ENCODE measurements at regions not wholly inside any gene's neighbourhood (a gene's known extent, or its start where the extent isn't known, plus 50 kb on each side); places are given as distances from the start of the nearest gene placed in this dataset.

GRCh38 chr11:115941044-115941443 is 436.8 kb upstream of the CADM1 start:
- ATAC-seq = no peak
- Mint-ChIP-seq H3K27me3 (no peaks in the 10 kb centered on the region), H3K9me3 (peaks cover 3% of the 10 kb centered on the region), H3K4me3 (no peak overlapping the region), H3K4me1 (peaks cover 8% of the 10 kb centered on the region), H3K36me3 (no peaks in the 10 kb centered on the region), H3K27ac (no peak overlapping the region)

GRCh38 chr11:115939731-115940421 is 435.7 kb upstream of the CADM1 start:
- H3K27ac Mint-ChIP-seq = peak overlapping the region; percentile 33
- no peaks in the 10 kb centered on the region for H3K36me3 Mint-ChIP-seq
- peak; percentile 70 for ATAC-seq
- H3K4me3 Mint-ChIP-seq = no peak overlapping the region
- no peaks in the 10 kb centered on the region for H3K27me3 Mint-ChIP-seq
- H3K4me1 Mint-ChIP-seq = peaks cover 8% of the 10 kb centered on the region
- peaks cover 3% of the 10 kb centered on the region for H3K9me3 Mint-ChIP-seq

- Mint-ChIP-seq H3K9me3 (peaks cover 3% of the 10 kb centered on the region), H3K4me3 (no peak overlapping the region), H3K27me3 (no peaks in the 10 kb centered on the region), H3K36me3 (no peaks in the 10 kb centered on the region), H3K27ac (no peak overlapping the region), H3K4me1 (peaks cover 8% of the 10 kb centered on the region)
- no peak for ATAC-seq
These were observed 435.0 kb upstream of the CADM1 start for GRCh38 chr11:115939104-115939730.

- Mint-ChIP-seq H3K27ac (no peak overlapping the region), H3K4me3 (no peak overlapping the region), H3K9me3 (peaks cover 3% of the 10 kb centered on the region), H3K36me3 (no peaks in the 10 kb centered on the region), H3K27me3 (no peaks in the 10 kb centered on the region), H3K4me1 (peaks cover 29% of the 10 kb centered on the region)
- ATAC-seq = no peak
These were observed 429.3 kb upstream of the CADM1 start for GRCh38 chr11:115933564-115933963.

GRCh38 chr11:115931548-115932083 is 427.4 kb upstream of the CADM1 start:
- Mint-ChIP-seq H3K27ac (peak overlapping the region; percentile 81), H3K4me3 (peak overlapping the region; percentile 45), H3K9me3 (peaks cover 7% of the 10 kb centered on the region), H3K36me3 (no peaks in the 10 kb centered on the region), H3K4me1 (peaks cover 47% of the 10 kb centered on the region), H3K27me3 (no peaks in the 10 kb centered on the region)
- ATAC-seq = no peak

- ATAC-seq = peak; percentile 75
These were observed 426.8 kb upstream of the CADM1 start for GRCh38 chr11:115930886-115931547.

GRCh38 chr11:115930291-115930690 is 426.1 kb upstream of the CADM1 start:
- Mint-ChIP-seq H3K27me3 (no peaks in the 10 kb centered on the region), H3K4me3 (peak overlapping the region; percentile 6), H3K36me3 (no peaks in the 10 kb centered on the region), H3K9me3 (peaks cover 4% of the 10 kb centered on the region), H3K4me1 (peaks cover 60% of the 10 kb centered on the region), H3K27ac (peak overlapping the region; percentile 81)
- peak; percentile 59 for ATAC-seq

More at GRCh38 chr11:115930886-115931547, 426.8 kb upstream of the CADM1 start:
- H3K4me3 Mint-ChIP-seq = peak overlapping the region; percentile 45
- peaks cover 53% of the 10 kb centered on the region for H3K4me1 Mint-ChIP-seq
- H3K27ac Mint-ChIP-seq = peak overlapping the region; percentile 81
- no peaks in the 10 kb centered on the region for H3K27me3 Mint-ChIP-seq
- H3K9me3 Mint-ChIP-seq = peaks cover 4% of the 10 kb centered on the region
- H3K36me3 Mint-ChIP-seq = no peaks in the 10 kb centered on the region

GRCh38 chr11:115929618-115930129 is 425.5 kb upstream of the CADM1 start:
- Mint-ChIP-seq H3K36me3 (no peaks in the 10 kb centered on the region), H3K4me3 (peak overlapping the region; percentile 6), H3K27me3 (no peaks in the 10 kb centered on the region), H3K27ac (peak overlapping the region; percentile 81), H3K4me1 (peaks cover 60% of the 10 kb centered on the region), H3K9me3 (peaks cover 4% of the 10 kb centered on the region)
- ATAC-seq = peak; percentile 42

- Mint-ChIP-seq H3K9me3 (peaks cover 4% of the 10 kb centered on the region), H3K27ac (peak overlapping the region; percentile 81), H3K4me1 (peaks cover 60% of the 10 kb centered on the region), H3K27me3 (no peaks in the 10 kb centered on the region), H3K36me3 (no peaks in the 10 kb centered on the region), H3K4me3 (no peak overlapping the region)
- ATAC-seq = no peak
These were observed 424.6 kb upstream of the CADM1 start for GRCh38 chr11:115928811-115929210.

- peak overlapping the region; percentile 34 for H3K27ac Mint-ChIP-seq
- ATAC-seq = peak; percentile 48
- no peaks in the 10 kb centered on the region for H3K36me3 Mint-ChIP-seq
- no peaks in the 10 kb centered on the region for H3K27me3 Mint-ChIP-seq
- peaks cover 63% of the 10 kb centered on the region for H3K4me1 Mint-ChIP-seq
- H3K9me3 Mint-ChIP-seq = peaks cover 4% of the 10 kb centered on the region
- H3K4me3 Mint-ChIP-seq = no peak overlapping the region
These were observed 423.7 kb upstream of the CADM1 start for GRCh38 chr11:115927823-115928329.

GRCh38 chr11:115926601-115927000 is 422.4 kb upstream of the CADM1 start:
- Mint-ChIP-seq H3K27ac (peak overlapping the region; percentile 34), H3K9me3 (peaks cover 4% of the 10 kb centered on the region), H3K36me3 (no peaks in the 10 kb centered on the region), H3K4me3 (no peak overlapping the region), H3K4me1 (peaks cover 73% of the 10 kb centered on the region), H3K27me3 (no peaks in the 10 kb centered on the region)
- no peak for ATAC-seq

GRCh38 chr11:115926138-115926537 is 421.9 kb upstream of the CADM1 start:
- H3K27me3 Mint-ChIP-seq = no peaks in the 10 kb centered on the region
- H3K4me3 Mint-ChIP-seq = no peak overlapping the region
- peaks cover 73% of the 10 kb centered on the region for H3K4me1 Mint-ChIP-seq
- peak overlapping the region; percentile 34 for H3K27ac Mint-ChIP-seq
- peaks cover 4% of the 10 kb centered on the region for H3K9me3 Mint-ChIP-seq
- H3K36me3 Mint-ChIP-seq = no peaks in the 10 kb centered on the region
- no peak for ATAC-seq

GRCh38 chr11:115925568-115926090 is 421.4 kb upstream of the CADM1 start:
- no peak overlapping the region for H3K4me3 Mint-ChIP-seq
- H3K4me1 Mint-ChIP-seq = peaks cover 73% of the 10 kb centered on the region

GRCh38 chr11:115924744-115925567 is 420.7 kb upstream of the CADM1 start:
- Mint-ChIP-seq H3K4me1 (peaks cover 73% of the 10 kb centered on the region), H3K4me3 (no peak overlapping the region), H3K9me3 (peaks cover 4% of the 10 kb centered on the region), H3K36me3 (no peaks in the 10 kb centered on the region), H3K27ac (peak overlapping the region; percentile 34), H3K27me3 (no peaks in the 10 kb centered on the region)
- peak; percentile 92 for ATAC-seq

More at GRCh38 chr11:115925568-115926090, 421.4 kb upstream of the CADM1 start:
- no peaks in the 10 kb centered on the region for H3K36me3 Mint-ChIP-seq
- H3K27me3 Mint-ChIP-seq = no peaks in the 10 kb centered on the region
- H3K9me3 Mint-ChIP-seq = peaks cover 4% of the 10 kb centered on the region
- no peak for ATAC-seq
- H3K27ac Mint-ChIP-seq = peak overlapping the region; percentile 34
